H1 (cell line): ENCODE measurements at regions not wholly inside any gene's neighbourhood (a gene's known extent, or its start where the extent isn't known, plus 50 kb on each side); places are given as distances from the start of the nearest gene placed in this dataset.

Experiments
- CTCF ChIA-PET: fragments of 300-600 bp; sonication (Branson Sonifier 250); formaldehyde crosslinking; loops from one replicate; lab custom pipeline; 2021; ENCODE audit not compliant: partially characterized antibody; lab: Charles Lee
- POLR2A ChIA-PET: fragments of 300-600 bp; sonication (Branson Sonifier 250); formaldehyde crosslinking; loops from one replicate; lab custom pipeline; 2021; ENCODE audit warnings: inconsistent platforms; ENCODE audit not compliant: partially characterized antibody; lab: Charles Lee
- DNase-seq, 2 experiments: peaks; one replicate each; pipeline versions ENCODE4 v3.0.0 to v3.0.0-alpha.2; 2010 to 2022; ENCODE audit warnings: low spot score in 2 of 2, low read depth in 1 of 2, mixed read lengths in 1 of 2
- FAIRE-seq: peaks from 2 replicates; lab custom pipeline; 2011; peaks lifted over from hg19 to GRCh38; lab: Jason Lieb, UNC
- H2AFZ ChIP-seq: 2 replicates; pipeline ENCODE4 v1.8.1; 2012; ENCODE audit warnings: low read length, inconsistent platforms
- H2AK5ac ChIP-seq: 2 replicates; pipeline ENCODE4 v1.6.1; 2013; ENCODE audit warnings: low read depth, low read length
- H2BK120ac ChIP-seq: replicated peaks from 2 replicates; pipeline ENCODE3; 2013; ENCODE audit warnings: low read depth, low read length, inconsistent platforms
- H2BK12ac ChIP-seq: 2 replicates; pipeline ENCODE4 v1.6.1; 2013; ENCODE audit warnings: low read depth, low read length
- H2BK15ac ChIP-seq: 2 replicates; pipeline ENCODE4 v1.6.1; 2013; ENCODE audit warnings: low read length
- H2BK20ac ChIP-seq: 2 replicates; pipeline ENCODE4 v1.6.1; 2013; ENCODE audit warnings: low read length
- H2BK5ac ChIP-seq: 2 replicates; pipeline ENCODE4 v1.6.1; 2013; ENCODE audit warnings: low read depth, low read length
- H3K14ac ChIP-seq: 2 replicates; pipeline ENCODE4 v1.6.1; 2013; ENCODE audit warnings: inconsistent platforms; ENCODE audit not compliant: insufficient read length
- H3K18ac ChIP-seq: 2 replicates; pipeline ENCODE4 v1.6.1; 2013; ENCODE audit warnings: low read length; ENCODE audit errors: extremely low read depth
- H3K23ac ChIP-seq: 2 replicates; pipeline ENCODE4 v1.6.1; 2013; ENCODE audit warnings: inconsistent platforms; ENCODE audit not compliant: insufficient read length
- H3K23me2 ChIP-seq: 2 replicates; pipeline ENCODE4 v1.6.1; 2013; ENCODE audit warnings: low read depth, low read length
- H3K27ac ChIP-seq: 2 replicates; pipeline ENCODE4 v1.6.1; 2011; ENCODE audit warnings: low read depth, low read length, inconsistent platforms
- H3K27me3 ChIP-seq, 4 experiments: replicated peaks in 1 of 4; 1 replicate in 1 of 4; 2 replicates in 3 of 4; pipeline versions ENCODE4 v1.6.1 to v1.8.1; 2011 to 2013; ENCODE audit warnings: low read length in 3 of 4, mild to moderate bottlenecking in 3 of 4, inconsistent platforms in 2 of 4, mixed read lengths in 2 of 4, moderate library complexity in 1 of 4; ENCODE audit not compliant: control insufficient read depth in 3 of 4, insufficient read depth in 3 of 4; ENCODE audit errors: extremely low read depth in 1 of 4
- H3K36me3 ChIP-seq, 4 experiments: 2 replicates each; pipeline versions ENCODE4 v1.6.1 to v1.8.1; 2011 to 2013; ENCODE audit warnings: mild to moderate bottlenecking in 4 of 4, low read length in 3 of 4, moderate library complexity in 2 of 4, control low read depth in 1 of 4, inconsistent platforms in 1 of 4; ENCODE audit not compliant: insufficient read depth in 4 of 4, control insufficient read depth in 2 of 4
- H3K4ac ChIP-seq: replicated peaks from 2 replicates; pipeline ENCODE3; 2013; ENCODE audit warnings: low read length, low read depth, mixed read lengths, inconsistent platforms; ENCODE audit not compliant: insufficient read length
- H3K4me1 ChIP-seq, 4 experiments: replicated peaks in 1 of 4; 1 replicate in 1 of 4; 2 replicates in 3 of 4; pipeline versions ENCODE4 v1.6.1 to v1.8.1; 2011 to 2013; ENCODE audit warnings: low read length in 3 of 4, inconsistent platforms in 2 of 4, mixed read lengths in 1 of 4; ENCODE audit not compliant: insufficient read depth in 4 of 4, control insufficient read depth in 3 of 4
- H3K4me2 ChIP-seq, 2 experiments: 2 replicates each; pipeline versions ENCODE4 v1.6.1 to v1.8.1; 2011 to 2013; ENCODE audit warnings: low read depth in 2 of 2, low read length in 2 of 2, control low read depth in 1 of 2, inconsistent platforms in 1 of 2, mild to moderate bottlenecking in 1 of 2; ENCODE audit not compliant: insufficient read depth in 1 of 2
- H3K4me3 ChIP-seq, 4 experiments: fragments of 200-600, 300-600 bp in 1 of 4; sonication (generic), shearing (Covaris generic), sonication (Bioruptor Twin) in 1 of 4; 2 replicates each; pipeline versions ENCODE4 v1.5.1 to v1.8.1; 2011 to 2016; ENCODE audit warnings: low read length in 4 of 4, low read depth in 3 of 4, control low read depth in 2 of 4, inconsistent platforms in 2 of 4, mild to moderate bottlenecking in 2 of 4, mixed read lengths in 1 of 4, moderate library complexity in 1 of 4; ENCODE audit not compliant: insufficient read depth in 2 of 4; ENCODE audit errors: extremely low read depth in 1 of 4
- H3K56ac ChIP-seq: replicated peaks from 2 replicates; pipeline ENCODE3; 2013; ENCODE audit warnings: low read depth, mild to moderate bottlenecking, mixed read lengths, low read length, inconsistent platforms; ENCODE audit not compliant: insufficient read length
- H3K79me1 ChIP-seq: 2 replicates; pipeline ENCODE4 v1.6.1; 2013; ENCODE audit warnings: low read depth, low read length, control low read depth
- H3K79me2 ChIP-seq, 2 experiments: 2 replicates each; pipeline versions ENCODE4 v1.6.1 to v1.8.1; 2012 to 2013; ENCODE audit warnings: low read length in 2 of 2, mild to moderate bottlenecking in 2 of 2, inconsistent platforms in 1 of 2; ENCODE audit not compliant: insufficient read depth in 2 of 2, control insufficient read depth in 1 of 2
- H3K9ac ChIP-seq, 4 experiments: replicated peaks in 1 of 4; 1 replicate in 1 of 4; 2 replicates in 3 of 4; pipeline versions ENCODE4 v1.6.1 to v1.8.1; 2011 to 2013; ENCODE audit warnings: low read depth in 3 of 4, low read length in 3 of 4, control low read depth in 2 of 4, mild to moderate bottlenecking in 2 of 4, moderate library complexity in 2 of 4, inconsistent platforms in 1 of 4; ENCODE audit errors: extremely low read depth in 1 of 4
- H3K9me3 ChIP-seq, 2 experiments: 2 replicates each; pipeline versions ENCODE4 v1.6.1 to v1.8.1; 2012 to 2013; ENCODE audit warnings: mild to moderate bottlenecking in 2 of 2, moderate library complexity in 2 of 2, control low read depth in 1 of 2, inconsistent platforms in 1 of 2, low read depth in 1 of 2, low read length in 1 of 2, mixed read lengths in 1 of 2; ENCODE audit not compliant: insufficient read depth in 2 of 2
- H4K20me1 ChIP-seq, 2 experiments: replicated peaks in 1 of 2; 2 replicates each; pipeline versions ENCODE3 to v1.8.1; 2011 to 2013; ENCODE audit warnings: inconsistent platforms in 2 of 2, low read length in 2 of 2, mild to moderate bottlenecking in 1 of 2; ENCODE audit not compliant: insufficient read depth in 2 of 2, control insufficient read depth in 1 of 2
- H4K5ac ChIP-seq: 2 replicates; pipeline ENCODE4 v1.6.1; 2013; ENCODE audit warnings: low read length, low read depth, mixed read lengths, inconsistent platforms; ENCODE audit not compliant: insufficient read length
- H4K8ac ChIP-seq: 2 replicates; pipeline ENCODE4 v1.8.0; 2013; ENCODE audit warnings: mild to moderate bottlenecking, moderate library complexity, low read length, inconsistent platforms; ENCODE audit not compliant: insufficient read depth; ENCODE audit errors: extremely low read depth
- H4K91ac ChIP-seq: replicated peaks from 2 replicates; pipeline ENCODE3; 2013; ENCODE audit warnings: low read length, mixed read lengths, inconsistent platforms; ENCODE audit not compliant: insufficient read length
- BCL11A ChIP-seq, 2 experiments: IDR thresholded peaks; one replicate each; pipeline ENCODE4 v1.6.1; 2011; ENCODE audit warnings: low read depth in 2 of 2, low read length in 2 of 2, mild to moderate bottlenecking in 2 of 2
- CBX5 ChIP-seq: fragments of 300-800, 300-1000 bp; sonication (generic); IDR thresholded peaks from 2 replicates; pipeline ENCODE4 v1.7.1; 2016; ENCODE audit warnings: antibody characterized with exemption, low read length, low read depth
- CEBPB ChIP-seq: IDR thresholded peaks from 2 replicates; pipeline ENCODE4 v1.6.1; 2012; ENCODE audit warnings: low read depth, low read length
- GABPA ChIP-seq: IDR thresholded peaks from 2 replicates; pipeline ENCODE4 v1.6.1; 2011; ENCODE audit warnings: mild to moderate bottlenecking, low read length, moderate library complexity, borderline replicate concordance; ENCODE audit not compliant: insufficient read depth
- HDAC2 ChIP-seq, 2 experiments: fragments of 300-600 bp in 1 of 2; sonication (generic) in 1 of 2; IDR thresholded peaks; 2 replicates each; pipeline ENCODE4 v1.6.1; 2011 to 2012; ENCODE audit warnings: low read depth in 2 of 2, low read length in 2 of 2, mild to moderate bottlenecking in 2 of 2, moderate library complexity in 2 of 2, borderline replicate concordance in 1 of 2, inconsistent platforms in 1 of 2
- HDAC6 ChIP-seq: IDR thresholded peaks from one replicate; pipeline ENCODE4 v1.7.1; 2012; ENCODE audit warnings: low read depth, mild to moderate bottlenecking, inconsistent platforms, low read length, moderate library complexity
- JUN ChIP-seq: IDR thresholded peaks from 2 replicates; pipeline ENCODE4 v1.6.1; 2011; ENCODE audit warnings: low read depth, mild to moderate bottlenecking, improper control_type of control experiment, low read length
- KDM5A ChIP-seq: fragments of 200-600 bp; IDR thresholded peaks from 2 replicates; pipeline ENCODE4 v1.7.1; 2012; ENCODE audit warnings: mild to moderate bottlenecking, low read length, inconsistent platforms, mixed read lengths
- MAX ChIP-seq: IDR thresholded peaks from 2 replicates; pipeline ENCODE4 v1.6.1; 2012; ENCODE audit warnings: inconsistent platforms
- POLR2AphosphoS5 ChIP-seq: IDR thresholded peaks from 2 replicates; pipeline ENCODE4 v1.6.1; 2011; ENCODE audit warnings: low read depth, low read length
- RAD21 ChIP-seq, 2 experiments: IDR thresholded peaks in 1 of 2; conservative IDR thresholded peaks in 1 of 2; 2 replicates each; pipeline ENCODE4 v1.6.1; 2011; ENCODE audit warnings: low read depth in 2 of 2, low read length in 2 of 2, improper control_type of control experiment in 1 of 2, inconsistent platforms in 1 of 2, mild to moderate bottlenecking in 1 of 2, moderate library complexity in 1 of 2
- RBBP5 ChIP-seq: IDR thresholded peaks from 2 replicates; pipeline ENCODE4 v1.7.1; 2012; ENCODE audit warnings: low read depth, mild to moderate bottlenecking, inconsistent platforms, low read length, moderate library complexity, borderline replicate concordance
- RNF2 ChIP-seq: fragments of 200-900, 300-1000 bp; sonication (generic); IDR thresholded peaks from 2 replicates; pipeline ENCODE4 v1.7.1; 2016; ENCODE audit warnings: borderline replicate concordance, low read depth, mild to moderate bottlenecking, antibody characterized with exemption, low read length; ENCODE audit not compliant: poor library complexity, severe bottlenecking; ENCODE audit errors: missing control alignments
- RXRA ChIP-seq: IDR thresholded peaks from 2 replicates; pipeline ENCODE4 v1.6.1; 2011; ENCODE audit warnings: low read depth, mild to moderate bottlenecking, low read length, moderate library complexity; ENCODE audit not compliant: insufficient read depth
- SIRT6 ChIP-seq: IDR thresholded peaks from one replicate; pipeline ENCODE4 v1.7.1; 2012; ENCODE audit warnings: low read length, inconsistent platforms
- WGBS, 2 experiments: shearing (Covaris generic) in 1 of 2; methylation state at CpG; one replicate each; pipeline versions ENCODE4 v1.1.6 to v1.1.7; 2013 to 2015; ENCODE audit warnings: low lambda C conversion rate in 2 of 2, mixed read lengths in 2 of 2, inconsistent platforms in 1 of 2, low coverage in 1 of 2, missing lambda C conversion rate in 1 of 2; ENCODE audit not compliant: insufficient replicate concordance in 2 of 2, insufficient coverage in 1 of 2, insufficient read length in 1 of 2; ENCODE audit errors: extremely low coverage in 1 of 2, missing lambda C conversion rate in 1 of 2; 5-methylcytosine and 5-hydroxymethylcytosine counted together

GRCh38 chr10:18875477-18875876 is 173.1 kb upstream of the MALRD1 start:
- CTCF ChIA-PET: no interaction called here
- TF ChIP-seq CEBPB (no peak), KDM5A (no peak), SIRT6 (no peak), RAD21 (IDR thresholded peaks at IDR 0.05 in 1 of 2, conservative IDR thresholded peaks at IDR 0.05 in 1 of 2; ENCODE audit: low read depth in 2 of 2, low read length in 2 of 2) (no peak), MAX (no peak), JUN (no peak), RBBP5 (no peak), POLR2AphosphoS5 (no peak), RNF2 (no peak), CBX5 (no peak), RXRA (no peak), BCL11A (IDR thresholded peaks at IDR 0.05; ENCODE audit: low read depth in 2 of 2, low read length in 2 of 2) (no peak), HDAC2 (IDR thresholded peaks at IDR 0.05; ENCODE audit: borderline replicate concordance in 1 of 2, low read depth in 2 of 2, low read length in 2 of 2) (no peak), GABPA (no peak), HDAC6 (no peak)

More at GRCh38 chr10:18875477-18875876, 173.1 kb upstream of the MALRD1 start:
- Histone ChIP-seq H3K23me2 (no peaks in the 10 kb centered on the region), H4K5ac (no peak overlapping the region), H2BK20ac (no peak overlapping the region), H3K27me3 (no peaks in the 10 kb centered on the region), H2BK120ac (no peak overlapping the region), H2AK5ac (no peak overlapping the region), H4K8ac (no peak overlapping the region), H3K4ac (no peak overlapping the region), H3K56ac (no peak overlapping the region), H4K20me1 (no peaks in the 10 kb centered on the region), H2BK15ac (no peak overlapping the region), H3K36me3 (no peaks in the 10 kb centered on the region), H2AFZ (no peak overlapping the region), H3K4me1 (no peaks in the 10 kb centered on the region), H4K91ac (no peak overlapping the region), H3K23ac (no peak overlapping the region), H3K9ac (no peak overlapping the region), H3K79me1 (no peaks in the 10 kb centered on the region), H2BK5ac (no peak overlapping the region), H3K4me3 (no peak overlapping the region), H2BK12ac (no peak overlapping the region), H3K79me2 (no peaks in the 10 kb centered on the region), H3K9me3 (no peaks in the 10 kb centered on the region), H3K4me2 (no peak overlapping the region), H3K14ac (no peak overlapping the region), H3K27ac (no peak overlapping the region), H3K18ac (no peak overlapping the region)
- FAIRE-seq (no peak), DNase-seq (no peak)
- POLR2A ChIA-PET: no interaction called here
- 93% methylated on average over 1 of the region's 1 CpG; no CpG with 5 or more reads in 1 of the 2 experiments for WGBS, 2 experiments
